ENCODE measurements at regions not wholly inside any gene's neighbourhood (a gene's known extent, or its start where the extent isn't known, plus 50 kb on each side); places are given as distances from the start of the nearest gene placed in this dataset.

DNA sequence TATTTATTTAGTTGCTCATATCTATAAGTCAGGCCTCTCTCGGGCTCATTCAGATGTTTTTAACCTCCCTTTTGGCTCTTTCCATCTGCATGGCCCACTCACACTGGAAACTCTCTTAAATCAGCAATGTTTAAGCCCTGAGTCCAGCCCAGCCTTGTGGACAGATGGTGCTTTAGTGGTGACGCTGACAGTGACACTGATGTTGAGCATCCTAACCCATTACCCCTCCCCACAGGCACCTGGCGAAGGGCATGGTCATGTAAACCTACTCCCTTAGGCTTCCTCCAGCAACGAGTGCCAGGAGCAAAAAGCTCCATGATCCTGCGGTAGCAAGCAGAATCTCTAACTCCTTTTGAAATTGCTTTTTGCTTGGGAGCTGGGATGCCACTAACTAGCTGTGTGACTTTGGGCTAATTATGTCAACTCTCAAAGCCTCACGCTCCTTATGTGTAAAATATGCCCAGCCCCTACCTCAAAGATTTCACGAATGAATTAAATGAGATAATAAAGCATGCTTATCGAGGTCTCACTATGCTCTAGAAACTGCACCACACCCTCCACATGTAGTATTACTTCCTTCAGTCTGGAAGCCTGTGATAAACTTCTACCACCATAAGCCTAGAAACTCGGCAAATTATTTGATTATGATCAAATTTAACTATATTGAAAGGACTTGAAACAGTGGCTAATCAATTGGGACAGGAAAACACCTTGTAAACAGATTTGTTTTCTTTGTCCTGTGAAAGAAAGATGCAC, 569.4 kb downstream of the BCOR start:
- TF ChIP-seq EGR1 (IDR thresholded peaks at IDR 0.05) (no peak), RAD21 (IDR thresholded peaks at IDR 0.05; ENCODE audit: low read depth) (no peak), NFIC (IDR thresholded peaks at IDR 0.05) (no peak), TEAD4 (IDR thresholded peaks at IDR 0.05) (no peak), TAF1 (IDR thresholded peaks at IDR 0.05; ENCODE audit: low read depth) (no peak), YY1 (IDR thresholded peaks at IDR 0.05; ENCODE audit: low read depth) (no peak), TCF12 (IDR thresholded peaks at IDR 0.05; ENCODE audit: low read depth) (no peak)
- TF ChIP-seq, protein P1, sequence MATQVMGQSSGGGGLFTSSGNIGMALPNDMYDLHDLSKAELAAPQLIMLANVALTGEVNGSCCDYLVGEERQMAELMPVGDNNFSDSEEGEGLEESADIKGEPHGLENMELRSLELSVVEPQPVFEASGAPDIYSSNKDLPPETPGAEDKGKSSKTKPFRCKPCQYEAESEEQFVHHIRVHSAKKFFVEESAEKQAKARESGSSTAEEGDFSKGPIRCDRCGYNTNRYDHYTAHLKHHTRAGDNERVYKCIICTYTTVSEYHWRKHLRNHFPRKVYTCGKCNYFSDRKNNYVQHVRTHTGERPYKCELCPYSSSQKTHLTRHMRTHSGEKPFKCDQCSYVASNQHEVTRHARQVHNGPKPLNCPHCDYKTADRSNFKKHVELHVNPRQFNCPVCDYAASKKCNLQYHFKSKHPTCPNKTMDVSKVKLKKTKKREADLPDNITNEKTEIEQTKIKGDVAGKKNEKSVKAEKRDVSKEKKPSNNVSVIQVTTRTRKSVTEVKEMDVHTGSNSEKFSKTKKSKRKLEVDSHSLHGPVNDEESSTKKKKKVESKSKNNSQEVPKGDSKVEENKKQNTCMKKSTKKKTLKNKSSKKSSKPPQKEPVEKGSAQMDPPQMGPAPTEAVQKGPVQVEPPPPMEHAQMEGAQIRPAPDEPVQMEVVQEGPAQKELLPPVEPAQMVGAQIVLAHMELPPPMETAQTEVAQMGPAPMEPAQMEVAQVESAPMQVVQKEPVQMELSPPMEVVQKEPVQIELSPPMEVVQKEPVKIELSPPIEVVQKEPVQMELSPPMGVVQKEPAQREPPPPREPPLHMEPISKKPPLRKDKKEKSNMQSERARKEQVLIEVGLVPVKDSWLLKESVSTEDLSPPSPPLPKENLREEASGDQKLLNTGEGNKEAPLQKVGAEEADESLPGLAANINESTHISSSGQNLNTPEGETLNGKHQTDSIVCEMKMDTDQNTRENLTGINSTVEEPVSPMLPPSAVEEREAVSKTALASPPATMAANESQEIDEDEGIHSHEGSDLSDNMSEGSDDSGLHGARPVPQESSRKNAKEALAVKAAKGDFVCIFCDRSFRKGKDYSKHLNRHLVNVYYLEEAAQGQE (IDR thresholded peaks at IDR 0.05; ENCODE audit: low read depth) = no peak

DNA sequence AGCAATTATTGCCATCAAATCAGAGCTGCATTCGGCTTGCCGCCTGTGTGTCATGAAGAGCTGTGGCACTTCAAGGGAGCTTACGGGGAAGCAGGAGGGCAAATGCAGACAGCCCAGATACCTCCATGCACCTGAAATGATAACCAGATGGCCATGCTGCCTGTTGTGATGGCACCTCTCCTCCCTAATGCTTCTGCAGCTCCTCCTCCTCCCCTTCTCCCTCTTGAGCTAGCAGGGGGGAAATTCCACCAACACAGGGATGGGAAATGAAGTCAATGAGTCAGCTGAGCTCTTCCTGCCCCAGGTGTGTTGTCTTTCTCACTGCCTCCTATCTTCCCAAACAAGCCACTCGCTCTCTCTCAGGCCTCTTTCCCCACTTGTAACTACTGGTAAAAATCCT, 565.0 kb downstream of the BCOR start:
- TF ChIP-seq, protein P2, sequence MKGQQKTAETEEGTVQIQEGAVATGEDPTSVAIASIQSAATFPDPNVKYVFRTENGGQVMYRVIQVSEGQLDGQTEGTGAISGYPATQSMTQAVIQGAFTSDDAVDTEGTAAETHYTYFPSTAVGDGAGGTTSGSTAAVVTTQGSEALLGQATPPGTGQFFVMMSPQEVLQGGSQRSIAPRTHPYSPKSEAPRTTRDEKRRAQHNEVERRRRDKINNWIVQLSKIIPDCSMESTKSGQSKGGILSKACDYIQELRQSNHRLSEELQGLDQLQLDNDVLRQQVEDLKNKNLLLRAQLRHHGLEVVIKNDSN (IDR thresholded peaks at IDR 0.05) = no peak
- no peak for TF ChIP-seq EGR1 (IDR thresholded peaks at IDR 0.05)
- no peak for TF ChIP-seq CREB1 (IDR thresholded peaks at IDR 0.05; ENCODE audit: low read depth)
- no peak for TF ChIP-seq EP300 (IDR thresholded peaks at IDR 0.05; ENCODE audit: borderline replicate concordance)
- no peak for TF ChIP-seq NFIC (IDR thresholded peaks at IDR 0.05)
- TF ChIP-seq YY1 (IDR thresholded peaks at IDR 0.05; ENCODE audit: low read depth) = no peak
- no peak for TF ChIP-seq CEBPB (IDR thresholded peaks at IDR 0.05)
- no peak for TF ChIP-seq RAD21 (IDR thresholded peaks at IDR 0.05; ENCODE audit: low read depth)
- no peak for TF ChIP-seq FOXM1 (IDR thresholded peaks at IDR 0.05; ENCODE audit: borderline replicate concordance, low read depth)
- no peak for TF ChIP-seq TEAD4 (IDR thresholded peaks at IDR 0.05)
- TF ChIP-seq TAF1 (IDR thresholded peaks at IDR 0.05; ENCODE audit: low read depth) = no peak
- TF ChIP-seq, protein P3, sequence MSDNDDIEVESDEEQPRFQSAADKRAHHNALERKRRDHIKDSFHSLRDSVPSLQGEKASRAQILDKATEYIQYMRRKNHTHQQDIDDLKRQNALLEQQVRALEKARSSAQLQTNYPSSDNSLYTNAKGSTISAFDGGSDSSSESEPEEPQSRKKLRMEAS (IDR thresholded peaks at IDR 0.05) = no peak
- TF ChIP-seq, protein P1 (IDR thresholded peaks at IDR 0.05; ENCODE audit: low read depth) = no peak
- TF ChIP-seq ZBTB7A (IDR thresholded peaks at IDR 0.05; ENCODE audit: low read depth) = no peak
- TF ChIP-seq TCF12 (IDR thresholded peaks at IDR 0.05; ENCODE audit: low read depth) = no peak

DNA sequence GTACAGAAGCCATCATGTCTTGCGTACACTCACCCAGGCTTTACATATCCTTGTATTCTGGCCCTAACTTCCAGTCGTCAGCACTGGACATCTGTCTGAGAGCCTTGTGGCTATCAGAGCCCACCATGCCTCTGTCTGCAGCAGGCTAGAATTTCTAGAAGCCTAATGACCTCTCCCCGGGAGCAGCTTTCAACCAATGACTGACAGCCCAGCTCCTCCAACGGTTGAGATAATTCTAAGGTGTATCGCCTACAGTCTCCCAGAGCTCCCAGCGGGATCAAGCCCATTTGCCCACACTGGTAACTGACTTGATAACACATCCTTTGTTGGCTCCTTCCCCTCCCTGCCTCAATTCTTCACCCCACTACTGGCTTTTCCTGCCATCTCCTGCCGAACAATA, 562.8 kb downstream of the BCOR start:
- TF ChIP-seq FOXM1 (IDR thresholded peaks at IDR 0.05; ENCODE audit: borderline replicate concordance, low read depth) (no peak), EP300 (IDR thresholded peaks at IDR 0.05; ENCODE audit: borderline replicate concordance) (no peak), NFIC (IDR thresholded peaks at IDR 0.05) (no peak), CEBPB (IDR thresholded peaks at IDR 0.05) (no peak), TAF1 (IDR thresholded peaks at IDR 0.05; ENCODE audit: low read depth) (no peak), EGR1 (IDR thresholded peaks at IDR 0.05) (no peak), ZBTB7A (IDR thresholded peaks at IDR 0.05; ENCODE audit: low read depth) (no peak), YY1 (IDR thresholded peaks at IDR 0.05; ENCODE audit: low read depth) (no peak)
- TF ChIP-seq, protein P3 (IDR thresholded peaks at IDR 0.05) = no peak

DNA sequence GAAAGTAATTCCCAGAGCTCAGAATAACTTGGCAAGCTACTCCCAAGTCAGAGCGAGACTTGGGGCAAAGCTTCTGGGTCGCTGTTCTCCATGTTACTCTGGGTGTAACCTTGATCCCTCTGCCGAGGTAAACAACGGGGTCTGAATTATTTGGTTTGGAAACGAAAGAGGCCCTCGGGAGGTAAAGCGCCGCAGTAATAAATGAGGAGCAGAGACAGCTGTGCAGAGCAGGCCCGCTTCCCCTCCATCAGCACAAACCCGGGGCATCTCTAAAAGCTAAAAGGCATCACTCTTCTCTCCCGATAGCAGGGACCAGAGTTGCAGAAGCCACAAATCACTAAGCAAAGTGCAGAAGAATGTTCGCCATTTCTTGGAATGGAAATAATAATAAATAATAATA, 561.5 kb downstream of the BCOR start:
- TF ChIP-seq NFIC (IDR thresholded peaks at IDR 0.05) (no peak), EGR1 (IDR thresholded peaks at IDR 0.05) (no peak), ZBTB7A (IDR thresholded peaks at IDR 0.05; ENCODE audit: low read depth) (no peak), RAD21 (IDR thresholded peaks at IDR 0.05; ENCODE audit: low read depth) (no peak)

DNA sequence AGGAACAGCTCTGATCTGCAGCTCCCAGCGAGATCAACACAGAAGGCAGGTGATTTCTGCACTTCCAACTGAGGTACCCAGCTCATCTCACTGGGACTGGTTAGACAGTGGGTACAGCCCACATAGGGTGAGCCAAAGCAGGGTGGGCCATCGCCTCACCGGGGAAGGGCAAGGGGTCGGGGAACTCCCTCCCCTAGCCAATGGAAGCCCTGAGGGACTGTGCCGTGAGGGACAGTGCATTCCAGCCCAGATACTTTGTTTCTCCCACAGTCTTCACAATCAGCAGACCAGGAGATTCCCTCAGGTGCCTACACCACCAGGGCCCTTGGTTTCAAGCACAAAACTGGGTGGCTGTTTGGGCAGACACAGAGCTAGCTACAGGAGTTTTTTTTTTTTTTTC, 555.9 kb downstream of the BCOR start:
- TF ChIP-seq, protein P2 (IDR thresholded peaks at IDR 0.05) = no peak
- TF ChIP-seq EGR1 (IDR thresholded peaks at IDR 0.05) (no peak), TCF12 (IDR thresholded peaks at IDR 0.05; ENCODE audit: low read depth) (no peak), EP300 (IDR thresholded peaks at IDR 0.05; ENCODE audit: borderline replicate concordance) (no peak)

DNA sequence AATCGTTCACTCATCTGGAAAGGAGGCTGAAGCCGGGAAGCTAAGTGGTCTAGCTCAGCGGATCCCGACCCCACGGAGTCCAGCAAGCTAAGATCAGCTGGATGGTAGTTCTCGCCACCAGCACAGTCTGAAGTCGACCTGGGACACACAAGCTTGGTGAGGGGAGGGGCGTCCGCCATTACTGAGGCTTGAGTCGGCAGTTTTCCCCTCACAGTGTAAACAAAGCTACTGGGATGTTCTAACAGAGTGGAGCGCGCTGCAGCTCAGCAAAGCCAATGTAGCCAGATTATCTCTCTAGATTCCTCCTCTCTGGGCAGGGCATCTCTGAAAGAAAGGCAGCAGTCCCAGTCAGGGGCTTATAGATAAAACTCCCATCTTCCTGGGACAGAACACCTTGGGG, 555.4 kb downstream of the BCOR start:
- TF ChIP-seq, protein P2 (IDR thresholded peaks at IDR 0.05) = no peak
- TF ChIP-seq TAF1 (IDR thresholded peaks at IDR 0.05; ENCODE audit: low read depth) (no peak), EGR1 (IDR thresholded peaks at IDR 0.05) (no peak), TEAD4 (IDR thresholded peaks at IDR 0.05) (no peak), FOXM1 (IDR thresholded peaks at IDR 0.05; ENCODE audit: borderline replicate concordance, low read depth) (no peak)

Data from Ishikawa (cell line).